ENCODE measurements at regions not wholly inside any gene's neighbourhood (a gene's known extent, or its start where the extent isn't known, plus 50 kb on each side); places are given as distances from the start of the nearest gene placed in this dataset.

DNA sequence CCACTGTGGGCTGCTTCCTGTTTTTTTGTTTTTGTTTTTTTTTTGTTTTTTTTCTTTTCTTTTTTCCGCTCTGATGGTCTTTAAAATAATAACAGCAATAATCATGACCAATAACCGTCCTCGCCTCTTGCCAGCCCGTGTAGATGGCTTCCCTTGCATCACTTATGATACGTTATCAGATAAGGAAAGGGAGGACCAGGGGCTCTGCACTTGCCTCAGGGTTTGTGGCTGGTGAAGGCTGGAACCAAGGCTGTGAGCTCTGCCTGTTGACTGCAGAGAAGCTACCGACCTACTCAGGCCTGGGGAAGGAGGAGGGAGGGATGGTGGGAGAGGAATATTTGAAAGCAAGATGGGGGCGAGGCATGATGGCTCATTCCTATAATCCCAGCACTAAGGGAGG, 114.0 kb upstream of the SDK2 start:
- DNase-seq: no peak

DNA sequence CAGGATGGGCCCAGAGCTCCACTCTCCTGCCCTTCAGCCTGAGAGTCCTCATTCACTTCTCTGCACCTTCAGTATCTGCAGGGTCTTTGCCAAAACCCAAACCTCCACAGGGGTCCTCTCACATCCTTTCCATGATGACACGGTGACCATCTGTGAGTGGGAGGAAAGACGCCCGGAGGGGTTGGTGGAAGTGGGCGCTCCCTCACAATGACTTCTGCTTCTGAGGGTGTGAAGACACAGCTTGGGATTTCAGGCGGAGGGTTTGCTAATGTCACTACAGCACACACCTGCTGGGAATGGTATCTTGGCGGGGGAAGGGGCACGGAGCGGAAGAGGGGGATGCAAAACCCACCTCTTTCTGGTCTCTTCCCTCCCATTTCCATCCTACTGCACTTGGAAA, 115.1 kb upstream of the SDK2 start:
- no peak for DNase-seq

DNA sequence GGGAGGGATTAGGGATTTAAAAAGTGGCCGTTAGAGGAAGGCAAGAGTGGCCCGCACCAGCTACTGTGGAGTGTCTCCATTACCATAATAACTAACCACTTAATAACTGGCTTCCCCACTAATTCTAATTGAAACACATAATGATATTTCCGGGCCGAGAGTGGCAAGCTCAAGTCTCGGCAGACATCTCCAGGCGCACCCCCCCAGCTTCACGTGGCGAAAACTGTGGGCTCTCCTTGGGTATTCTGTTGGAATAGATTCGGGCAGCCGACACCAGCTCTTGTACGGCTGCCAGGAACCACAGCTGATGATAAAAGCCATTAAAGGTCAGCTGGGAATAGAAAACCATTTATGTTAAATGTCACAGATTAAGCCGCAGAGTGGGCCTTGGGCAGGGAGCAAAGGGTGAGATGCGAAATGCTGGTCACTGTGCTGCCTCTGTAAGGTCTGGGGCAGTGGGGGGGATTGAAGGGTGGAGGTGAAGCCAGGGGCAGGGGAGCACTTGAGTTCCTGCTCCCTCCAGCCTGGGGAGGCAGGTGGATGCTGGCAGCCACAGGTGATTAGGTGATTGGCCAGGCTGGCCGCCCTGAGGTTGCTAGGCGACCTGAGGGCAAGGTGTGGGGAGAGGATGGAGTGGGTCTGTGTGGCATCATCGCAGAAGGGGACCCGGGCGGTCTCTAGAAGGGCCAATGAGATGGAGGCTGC, 115.6 kb upstream of the SDK2 start:
- no peak for DNase-seq

DNA sequence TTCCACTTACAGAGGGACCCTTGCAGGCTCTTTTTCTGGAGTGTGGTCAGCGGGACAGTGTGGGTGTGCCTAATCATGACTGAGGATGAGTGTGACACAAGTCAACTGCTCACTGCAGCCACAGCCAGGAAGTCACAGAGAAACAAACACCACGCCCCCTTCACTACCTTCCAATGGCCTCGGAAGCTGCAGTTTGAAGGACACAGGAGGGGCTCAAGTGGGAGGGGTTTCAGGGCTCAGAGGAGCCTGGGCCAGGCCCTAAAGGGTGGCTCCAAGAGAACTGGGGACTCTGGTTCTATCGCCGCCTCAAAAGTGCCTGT, 116.2 kb upstream of the SDK2 start:
- no peak for DNase-seq

DNA sequence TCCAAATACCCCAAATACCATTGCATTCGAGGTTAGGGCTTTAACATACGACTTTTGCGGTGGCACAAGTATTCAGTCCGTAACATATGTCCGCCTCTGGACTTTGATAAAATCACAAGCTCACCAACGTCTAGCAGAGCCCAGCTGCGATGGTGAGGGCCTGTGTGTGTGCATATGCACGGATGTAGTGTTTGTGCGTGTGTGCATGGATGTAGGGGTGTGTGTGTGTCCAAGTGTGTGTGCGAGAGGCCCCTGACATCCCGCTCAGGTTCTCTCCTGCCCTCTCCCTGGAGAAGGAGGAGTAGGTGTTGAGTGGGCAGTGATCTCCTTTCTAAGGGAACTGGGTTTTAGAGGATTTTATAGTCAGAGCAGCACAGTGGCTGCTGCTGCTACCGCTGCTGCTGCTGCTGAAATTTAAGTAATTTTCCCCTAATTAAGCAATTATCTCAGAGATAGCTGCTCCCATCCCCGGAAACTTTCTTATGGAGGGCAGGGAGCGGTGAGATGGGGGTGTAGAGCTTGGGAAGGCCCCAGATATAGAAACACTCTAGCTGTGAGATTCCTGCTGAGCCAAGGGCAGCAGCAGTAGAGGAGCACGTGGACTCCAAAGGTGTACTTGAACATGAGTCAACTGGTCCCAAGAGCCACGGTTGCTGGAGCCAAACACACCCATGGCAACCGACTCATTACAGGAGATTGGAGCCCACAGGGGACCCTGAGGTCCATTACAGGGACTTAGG, 121.7 kb upstream of the SDK2 start:
- DNase-seq: no peak

DNA sequence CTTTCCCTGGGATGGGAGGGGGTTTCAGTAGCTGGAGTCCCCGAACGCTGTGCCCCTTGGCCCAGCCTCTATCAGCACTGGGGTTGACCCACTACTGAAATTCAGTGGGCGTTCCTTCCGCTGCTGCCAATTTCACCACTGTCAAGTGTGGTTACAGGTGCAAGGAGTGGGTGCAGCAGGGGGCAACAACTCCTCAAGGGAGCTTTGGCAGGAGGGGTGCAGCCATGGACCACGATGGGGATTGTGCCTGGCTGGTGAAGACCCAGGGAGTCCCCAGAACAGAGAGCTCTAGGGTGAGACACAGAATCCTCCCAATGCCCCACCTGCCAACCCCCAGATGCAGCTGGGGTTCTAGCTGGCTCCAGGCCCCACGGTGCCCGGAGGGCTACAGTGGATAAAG, 123.5 kb upstream of the SDK2 start:
- DNase-seq: no peak

DNA sequence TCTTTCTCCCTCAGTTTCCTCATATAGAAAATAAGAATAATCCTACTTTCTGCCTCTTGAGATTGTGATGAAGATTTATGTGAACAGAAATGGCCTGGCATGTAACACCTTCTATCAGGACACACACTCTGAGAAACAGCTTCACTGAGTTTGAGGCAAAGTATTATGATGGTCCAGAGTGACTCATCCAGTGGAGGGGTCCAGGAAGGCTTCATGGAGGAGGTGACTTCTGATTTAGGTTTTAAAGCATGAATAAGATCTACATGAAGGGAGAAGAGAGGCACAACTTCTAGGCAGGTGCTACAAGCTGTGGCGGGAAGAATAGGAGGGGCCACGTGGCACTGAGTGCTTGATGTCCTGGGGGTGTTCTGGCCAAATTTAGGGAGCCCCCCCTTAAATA, 124.4 kb upstream of the SDK2 start:
- no peak for DNase-seq

DNA sequence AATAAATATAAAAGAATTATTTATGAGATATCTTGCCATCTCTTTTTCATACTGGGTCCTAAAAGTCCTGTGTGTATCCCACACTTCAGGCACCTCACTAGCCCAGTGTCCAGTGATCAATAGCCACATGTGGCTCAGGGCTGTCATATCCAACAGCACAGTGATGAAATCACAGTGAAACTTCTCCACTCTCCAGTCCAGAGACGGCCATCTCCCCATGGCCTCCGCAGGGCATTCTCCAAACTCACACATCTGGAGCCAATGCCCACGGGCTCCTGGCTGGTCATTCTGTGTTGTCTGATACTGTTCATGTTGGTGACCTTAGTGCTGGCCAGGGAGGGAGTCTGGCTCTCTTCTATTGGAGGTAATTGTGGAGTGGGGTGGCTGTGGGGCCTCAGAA, 125.2 kb upstream of the SDK2 start:
- DNase-seq: no peak

DNA sequence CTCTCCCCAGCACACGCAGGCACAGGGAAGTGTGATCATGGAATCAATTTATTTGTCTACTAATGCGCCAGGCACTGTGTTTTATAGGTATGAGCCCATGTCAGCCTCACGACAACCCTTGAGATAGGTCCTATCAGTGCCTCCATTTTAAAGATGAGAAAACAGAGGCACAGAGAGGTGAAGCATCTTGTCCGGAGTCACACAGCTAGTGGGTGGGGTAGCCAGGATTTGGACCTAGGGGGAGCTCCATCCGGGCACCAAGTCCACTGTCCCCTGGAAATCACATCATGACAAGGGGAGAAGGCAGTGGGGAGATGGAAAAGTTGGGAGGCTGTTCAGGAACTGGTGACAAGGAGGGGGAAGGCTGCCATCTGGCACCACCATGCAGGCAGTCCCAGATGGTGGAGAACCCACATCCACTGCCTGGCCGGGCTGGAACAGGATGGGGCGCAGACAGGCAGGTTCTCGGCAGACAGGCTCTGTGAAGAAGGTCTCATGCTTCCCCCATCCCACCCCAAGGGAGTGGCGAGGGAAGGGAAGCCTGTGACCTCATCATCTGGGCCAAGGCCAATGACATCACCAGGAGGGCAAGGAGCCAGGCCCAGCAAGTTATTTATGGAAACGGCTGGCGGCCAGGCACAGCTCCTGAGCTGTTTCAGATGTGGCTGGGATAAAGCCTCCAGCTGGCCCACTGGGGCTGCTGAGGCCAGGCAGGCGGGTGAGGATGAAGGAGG, 126.0 kb upstream of the SDK2 start:
- no peak for DNase-seq

DNA sequence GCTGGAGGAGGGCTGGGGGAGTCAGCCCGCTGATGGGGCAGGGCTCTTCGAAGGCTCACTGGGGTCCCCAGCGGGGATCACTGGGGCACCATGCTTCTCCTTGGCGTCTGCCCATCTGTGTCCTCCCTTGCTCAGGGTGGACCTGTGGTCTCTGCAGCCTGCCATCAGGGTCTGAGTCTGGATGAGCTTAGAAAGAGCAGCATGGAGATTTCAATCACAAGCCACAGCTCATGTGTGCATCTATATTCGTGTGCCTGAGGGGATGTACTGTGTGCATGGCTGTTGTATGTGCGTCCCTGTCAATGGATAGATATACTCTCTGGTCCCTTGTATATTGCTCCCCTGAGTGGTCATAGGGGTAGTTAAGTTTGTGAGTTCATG, 126.6 kb upstream of the SDK2 start:
- no peak for DNase-seq

DNA sequence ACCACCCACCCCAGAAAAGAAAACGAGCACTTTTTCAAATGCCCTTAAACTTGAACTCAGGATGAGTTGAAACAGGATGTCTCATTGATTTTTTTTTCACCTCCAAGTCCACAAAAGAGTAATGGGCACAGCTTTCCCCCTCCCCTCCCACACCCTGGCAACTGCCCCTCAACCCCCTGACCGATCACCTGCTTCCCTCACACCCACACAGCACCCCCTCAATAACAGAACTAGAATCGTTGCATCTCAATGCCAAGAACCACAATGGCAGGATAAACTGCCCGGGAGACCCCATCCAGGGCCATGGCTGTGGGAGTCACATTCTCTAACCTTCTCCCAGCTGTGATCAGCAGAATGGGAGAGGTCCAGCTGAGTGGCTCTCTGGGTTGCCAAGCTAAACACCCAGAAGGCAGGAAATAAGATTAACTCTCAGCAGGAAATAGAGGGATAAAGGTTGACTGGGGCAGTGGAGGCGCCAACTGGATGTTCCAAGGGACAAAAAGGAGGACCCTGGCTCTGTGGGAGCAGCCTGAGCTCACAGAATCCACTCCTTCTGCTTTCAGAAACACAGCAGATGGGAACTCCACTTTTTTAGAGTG, 128.0 kb upstream of the SDK2 start:
- no peak for DNase-seq

DNA sequence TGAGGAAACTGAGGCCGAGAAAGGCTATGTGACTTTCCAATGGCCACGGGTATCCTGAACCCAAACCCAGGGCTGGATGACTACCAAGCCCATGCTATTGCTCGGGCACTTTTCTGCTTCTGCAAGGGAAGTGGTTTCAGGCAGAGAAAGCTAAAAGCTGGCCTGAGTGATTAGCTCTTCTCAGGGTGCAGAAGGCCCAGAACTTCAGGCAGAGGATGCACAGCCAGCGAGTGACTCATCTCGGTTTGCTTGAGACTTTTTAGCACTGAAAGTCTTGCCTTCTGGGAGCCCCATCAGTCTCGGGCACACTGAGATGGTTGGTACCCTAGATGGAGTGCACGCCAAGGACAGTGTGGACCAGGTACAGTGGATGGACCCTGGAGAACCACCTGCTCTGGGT, 129.5 kb upstream of the SDK2 start:
- DNase-seq: no peak

DNA sequence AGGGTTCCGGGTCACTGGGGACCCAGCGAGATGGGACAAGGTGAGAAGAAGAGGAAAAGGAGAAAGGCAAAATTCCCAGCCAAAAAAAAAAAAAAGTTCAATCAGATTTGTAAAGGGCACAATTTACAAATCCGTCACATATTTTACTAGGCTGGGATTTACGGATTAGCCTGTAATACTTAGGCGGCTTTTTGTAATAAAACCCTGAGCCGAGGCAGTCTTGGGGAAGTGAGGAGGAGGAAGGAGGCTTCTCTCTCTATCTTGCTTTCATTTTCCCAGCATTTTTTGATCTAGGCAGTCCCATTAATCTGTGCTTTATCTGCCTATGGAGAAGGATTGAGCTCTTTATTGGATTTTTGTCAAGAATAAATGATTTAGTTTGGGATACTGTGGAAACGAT, 130.6 kb upstream of the SDK2 start:
- DNase-seq: no peak

DNA sequence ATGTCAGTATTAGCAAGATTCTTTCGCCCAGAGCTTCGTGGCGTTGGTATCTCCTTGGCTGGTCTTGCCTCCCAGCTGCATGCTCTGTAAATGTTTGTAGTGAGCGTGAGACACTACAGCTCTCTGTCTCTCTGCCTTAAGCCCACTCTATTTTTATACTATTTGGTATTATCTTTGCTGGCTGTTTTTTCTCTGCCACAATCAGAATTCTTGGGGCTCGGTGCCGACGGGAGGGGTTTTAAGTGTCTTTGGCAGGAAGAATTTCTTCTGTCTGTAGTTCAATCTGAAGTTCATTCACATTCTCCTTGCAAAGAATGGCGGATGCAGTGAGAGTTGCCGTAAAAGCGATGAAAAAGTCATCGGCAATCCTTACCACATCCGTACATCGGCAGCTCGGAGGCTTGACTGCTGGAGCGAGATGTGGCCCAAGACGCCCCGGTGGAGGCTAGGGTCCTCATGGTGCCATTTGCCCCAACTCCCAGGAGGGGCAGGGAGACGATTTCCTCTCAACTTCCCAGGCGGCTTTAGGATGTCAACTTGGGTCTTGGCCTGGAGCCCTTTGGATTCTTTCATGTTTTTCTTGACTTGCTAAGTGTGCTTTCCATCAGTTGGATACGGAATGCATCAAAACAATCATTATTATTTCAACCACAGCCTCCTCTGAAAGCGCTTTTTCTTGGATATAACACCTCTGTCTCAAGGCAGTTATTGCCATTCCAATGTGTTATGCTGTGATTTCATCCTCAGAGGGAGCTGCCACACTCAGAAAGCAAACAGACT, 132.3 kb upstream of the SDK2 start:
- no peak for DNase-seq

DNA sequence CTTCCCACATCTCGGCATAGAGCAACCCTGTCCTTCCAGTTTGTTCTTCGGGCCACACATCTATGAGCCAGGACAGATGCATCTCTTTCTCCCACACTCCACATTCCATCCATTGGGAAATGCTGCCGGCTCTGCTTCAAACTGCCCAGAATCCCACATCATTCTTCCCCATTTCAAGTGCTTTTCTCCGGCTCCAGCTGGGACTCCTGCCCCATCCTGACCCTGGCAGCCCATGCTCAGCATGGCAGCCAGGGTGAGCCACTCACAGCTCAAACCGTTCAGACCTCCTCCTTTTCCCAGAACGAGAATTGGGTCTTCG, 132.8 kb upstream of the SDK2 start:
- no peak for DNase-seq

DNA sequence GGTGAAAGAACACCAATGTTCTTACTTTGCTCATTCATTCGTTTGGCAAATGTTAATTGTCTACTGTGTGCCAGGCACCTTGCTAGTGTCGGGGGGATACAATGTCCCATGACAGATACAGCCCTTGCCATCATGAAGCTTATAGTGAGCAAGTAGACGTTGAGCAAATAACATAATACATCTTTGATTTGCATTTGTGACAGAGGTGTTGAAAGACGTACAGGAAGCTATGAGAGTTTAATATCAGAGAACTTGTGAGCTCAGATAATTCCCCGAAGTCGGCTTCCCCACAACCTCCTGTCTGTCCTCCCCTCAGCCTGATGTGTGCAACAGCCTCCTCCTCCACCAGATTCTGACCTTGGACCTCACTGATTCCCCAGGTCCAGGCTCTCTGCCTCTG, 138.0 kb upstream of the SDK2 start:
- no peak for DNase-seq

DNA sequence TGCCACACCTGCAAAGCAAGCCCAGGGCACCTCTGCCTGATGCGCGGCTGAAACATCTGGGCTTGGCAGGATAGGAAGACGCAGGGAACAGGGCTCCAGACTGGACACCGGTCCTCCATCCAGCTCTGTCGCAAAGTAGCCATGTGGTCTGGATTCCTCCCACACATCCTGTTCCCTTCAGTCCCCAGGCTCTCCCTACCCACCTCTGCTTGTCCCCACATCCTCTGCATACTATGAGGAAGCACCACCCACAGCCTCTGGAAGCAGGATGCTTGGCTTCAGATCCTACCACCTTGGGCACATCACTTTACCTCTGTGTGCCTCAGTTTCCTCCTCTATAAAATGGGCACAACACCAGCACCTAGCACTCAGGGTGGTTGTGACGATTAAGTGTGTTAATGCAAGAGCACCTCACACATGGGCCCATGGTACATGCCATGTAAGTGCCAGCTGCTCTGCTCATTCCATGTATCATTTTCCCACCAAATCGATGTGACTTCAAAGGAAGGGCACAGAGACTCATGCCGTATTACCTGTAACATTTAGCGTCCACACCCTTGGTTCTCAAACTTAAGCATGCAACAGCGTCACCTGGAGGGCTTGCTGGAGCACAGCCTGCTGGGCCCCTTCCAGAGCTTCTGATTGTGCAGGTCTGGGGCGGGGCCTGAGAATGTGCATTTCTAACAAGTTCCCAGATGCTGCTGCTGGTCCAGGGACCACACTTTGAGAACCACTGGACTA, 138.6 kb upstream of the SDK2 start:
- DNase-seq: no peak

DNA sequence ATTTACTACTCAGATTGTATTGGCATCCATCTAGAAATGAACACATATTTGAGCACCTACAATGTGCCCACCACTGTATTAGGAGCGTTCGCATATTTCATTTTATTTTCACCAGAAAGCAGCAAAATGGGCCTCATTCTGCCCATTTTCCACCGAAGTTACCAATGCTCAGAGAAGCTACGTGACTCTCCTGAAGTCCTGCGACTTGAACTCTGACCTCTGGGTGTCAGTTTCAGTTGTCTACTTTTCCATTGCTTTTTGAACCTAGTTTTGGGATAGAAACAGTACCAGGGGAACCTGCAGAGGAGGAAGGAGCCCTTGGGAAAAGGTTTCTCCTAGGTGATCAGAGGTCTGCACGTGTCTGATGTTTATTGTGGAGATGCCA, 139.1 kb upstream of the SDK2 start:
- DNase-seq: no peak

DNA sequence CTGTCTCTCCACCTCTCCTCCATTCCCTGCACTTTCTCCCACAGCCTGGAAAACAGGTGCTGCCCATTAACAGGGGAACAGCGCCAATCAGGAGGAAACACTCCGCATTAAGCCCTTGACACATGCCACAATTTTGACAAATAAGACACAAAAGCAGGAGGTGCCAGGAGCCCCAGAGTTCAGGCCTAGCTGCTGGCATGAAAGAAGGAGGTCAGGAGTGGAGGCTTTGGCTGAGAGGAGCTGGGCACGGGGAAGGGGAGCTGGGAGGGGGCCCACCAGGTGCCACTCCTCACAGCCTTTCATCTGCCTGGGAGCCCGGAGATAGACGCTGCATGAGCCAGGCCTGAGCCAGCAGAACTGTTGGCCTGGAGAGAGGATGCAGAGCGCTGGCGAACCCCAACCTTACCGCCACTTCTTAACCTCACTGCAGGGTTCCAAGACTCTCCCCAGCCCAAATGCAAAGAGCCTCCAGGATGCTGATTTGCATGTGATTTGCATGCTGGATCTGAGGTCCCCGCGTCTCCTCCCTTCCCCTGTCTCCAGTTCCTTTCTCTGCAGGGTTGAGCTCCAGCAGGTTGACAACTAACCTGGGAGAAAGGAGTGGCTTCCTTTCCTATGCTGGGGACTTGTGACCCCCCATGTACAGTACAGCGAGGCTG, 139.8 kb upstream of the SDK2 start:
- DNase-seq: no peak

DNA sequence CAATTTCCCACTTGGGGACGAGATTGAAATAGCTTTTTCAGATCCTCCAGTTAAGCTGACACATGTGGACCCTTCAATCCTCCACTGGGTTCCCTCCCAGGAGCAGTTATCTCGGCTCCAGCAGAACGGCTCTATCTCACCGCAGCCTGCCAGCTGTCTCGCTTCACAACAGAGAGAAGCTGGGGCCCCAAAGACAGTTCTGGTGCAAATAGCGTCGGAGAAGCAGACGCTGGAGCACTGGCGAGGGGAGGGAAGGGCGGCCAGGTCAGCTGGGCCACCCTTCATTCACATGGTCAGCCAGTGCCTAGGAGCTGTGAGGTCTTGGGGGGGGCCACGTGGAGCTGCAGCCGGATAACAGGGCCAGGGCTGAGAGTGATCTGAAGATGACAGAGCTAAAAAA, 141.3 kb upstream of the SDK2 start:
- DNase-seq: no peak

DNA sequence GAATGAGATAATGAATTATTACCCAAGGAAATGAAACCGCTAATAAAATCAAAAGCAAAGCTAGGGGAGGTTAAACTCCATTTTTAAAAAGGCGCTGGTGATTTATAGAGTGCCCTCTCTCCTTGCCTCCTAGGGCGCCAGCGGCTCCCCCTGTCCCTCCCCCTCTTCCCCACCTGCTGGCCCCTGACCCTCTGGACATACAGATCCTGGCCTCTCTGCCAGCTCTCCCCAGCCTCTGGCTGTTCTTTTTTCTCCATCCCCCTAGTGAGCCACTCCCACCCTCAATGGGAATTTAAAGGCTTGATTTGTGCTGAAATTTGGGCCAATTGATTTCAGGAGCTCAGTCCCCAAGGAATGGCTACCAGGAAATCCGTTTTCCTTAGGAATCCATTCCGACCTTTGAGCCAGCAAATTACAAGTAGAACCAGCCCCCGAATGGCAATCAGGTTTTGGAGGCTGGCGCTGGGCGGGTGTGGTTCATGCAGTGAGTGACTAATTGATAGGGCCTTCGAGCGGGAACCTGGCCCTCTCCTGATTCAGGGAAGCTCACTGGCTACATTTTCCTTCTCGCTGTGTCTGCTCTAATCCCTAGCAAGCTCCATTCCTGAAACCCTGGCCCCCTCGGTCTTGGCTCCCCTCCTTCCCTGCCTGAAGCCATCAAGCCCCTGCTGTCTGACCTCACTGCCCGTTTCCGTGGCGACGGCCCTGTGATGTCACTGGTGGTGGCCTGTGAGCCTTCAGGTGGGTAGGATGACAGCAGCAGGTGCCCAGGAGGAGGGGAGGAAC, 141.9 kb upstream of the SDK2 start:
- no peak for DNase-seq
